K562 (cell line): ENCODE measurements at regions not wholly inside any gene's neighbourhood (a gene's known extent, or its start where the extent isn't known, plus 50 kb on each side); places are given as distances from the start of the nearest gene placed in this dataset.

Source experiments
- ATAC-seq: fragments of 200-7000 bp; cut with Tn5 transposase; 3 replicates; pipeline ENCODE4 v1.9.1; 2020; ENCODE audit warnings: moderate library complexity
- BruUV-seq: library from RNA; stranded (reverse); fragments of 400-500 nt; replicated peaks from 2 replicates; lab custom pipeline; 2021; lab: Mats Ljungman, UMichigan
- CTCF ChIA-PET: fragments of 300-600 bp; formaldehyde crosslinking; extraction: SDS; loops from one replicate; lab custom pipeline; 2021; ENCODE audit warnings: low intra/inter-chr PET ratio; lab: Yijun Ruan, JAX
- POLR2A ChIA-PET: fragments of 300-600, 350-650 bp; sonication (Branson Sonifier 250); formaldehyde crosslinking; extraction: SDS; loops from one replicate; lab custom pipeline; 2021; ENCODE audit warnings: antibody characterized with exemption, inconsistent platforms; lab: Yijun Ruan, JAX
- DNase-seq, 4 experiments: peaks; one replicate each; pipeline versions ENCODE4 v3.0.0 to v3.0.0-alpha.2; 2011 to 2018; ENCODE audit warnings: low spot score in 3 of 4, mixed read lengths in 3 of 4; ENCODE audit errors: extremely low read depth in 1 of 4
- FAIRE-seq: peaks from 2 replicates; lab custom pipeline; 2011; peaks lifted over from hg19 to GRCh38; lab: Jason Lieb, UNC
- H2AFZ ChIP-seq: 2 replicates; pipeline ENCODE4 v1.6.0; 2011; ENCODE audit warnings: low read depth, low read length, control low read depth, inconsistent platforms
- H3K27ac ChIP-seq: fragments of 200-600 bp; 3 replicates; pipeline ENCODE4 v1.8.0; 2011; ENCODE audit warnings: low read depth, mild to moderate bottlenecking, control low read depth, inconsistent platforms, low read length, moderate library complexity, mixed read lengths; ENCODE audit errors: extremely low read depth
- H3K27me3 ChIP-seq, 2 experiments: fragments of 300-600 bp in 1 of 2; 2 replicates in 1 of 2; 3 replicates in 1 of 2; pipeline versions ENCODE4 v1.6.0 to v1.8.0; 2011; ENCODE audit warnings: inconsistent platforms in 2 of 2, low read length in 2 of 2, mild to moderate bottlenecking in 1 of 2, mixed read lengths in 1 of 2, moderate library complexity in 1 of 2; ENCODE audit not compliant: control insufficient read depth in 2 of 2, insufficient read depth in 2 of 2
- H3K36me3 ChIP-seq: fragments of 300-600 bp; 3 replicates; pipeline ENCODE4 v1.8.0; 2011; ENCODE audit warnings: mild to moderate bottlenecking, low read length, inconsistent platforms; ENCODE audit not compliant: control insufficient read depth, insufficient read depth
- H3K4me1 ChIP-seq, 2 experiments: fragments of 200-600 bp in 1 of 2; replicated peaks in 1 of 2; 2 replicates in 1 of 2; 3 replicates in 1 of 2; pipeline versions ENCODE4 v1.5.1 to v1.8.0; 2011; ENCODE audit warnings: inconsistent platforms in 2 of 2, low read length in 2 of 2, mild to moderate bottlenecking in 1 of 2, mixed read lengths in 1 of 2, moderate library complexity in 1 of 2; ENCODE audit not compliant: control insufficient read depth in 2 of 2, insufficient read depth in 2 of 2
- H3K4me2 ChIP-seq: 2 replicates; pipeline ENCODE4 v1.6.1; 2011; ENCODE audit warnings: low read length, control low read depth, inconsistent platforms, mixed read lengths; ENCODE audit not compliant: insufficient read depth
- H3K4me3 ChIP-seq: fragments of 200-600 bp; sonication (generic), shearing (Covaris generic); 2 replicates; pipeline ENCODE4 v1.5.1; 2016; ENCODE audit warnings: control low read depth, inconsistent platforms
- H3K79me2 ChIP-seq: fragments of 200-600 bp; 3 replicates; pipeline ENCODE4 v1.8.0; 2011; ENCODE audit warnings: low read length, inconsistent platforms; ENCODE audit not compliant: control insufficient read depth, insufficient read depth
- H3K9ac ChIP-seq, 2 experiments: 2 replicates each; pipeline versions ENCODE4 v1.6.0 to v1.6.1; 2011; ENCODE audit warnings: low read depth in 2 of 2, low read length in 2 of 2, control low read depth in 1 of 2, inconsistent platforms in 1 of 2, mild to moderate bottlenecking in 1 of 2, mixed read lengths in 1 of 2; ENCODE audit not compliant: insufficient read depth in 1 of 2
- H3K9me1 ChIP-seq: one replicate; pipeline ENCODE4 v1.6.0; 2011; ENCODE audit warnings: inconsistent platforms, mild to moderate bottlenecking, low read length, moderate library complexity; ENCODE audit not compliant: control insufficient read depth, insufficient read depth
- H3K9me3 ChIP-seq: replicated peaks from 2 replicates; pipeline ENCODE4 v1.5.1; 2011; ENCODE audit warnings: low read depth, low read length, inconsistent platforms; ENCODE audit not compliant: control insufficient read depth, insufficient read depth
- H4K20me1 ChIP-seq: replicated peaks from 2 replicates; pipeline ENCODE4 v1.6.1; 2011; ENCODE audit warnings: low read length, inconsistent platforms, mixed read lengths; ENCODE audit not compliant: control insufficient read depth, insufficient read depth
- DPF2 ChIP-seq: fragments of 450-650 bp; IDR thresholded peaks from 2 replicates; pipeline ENCODE4 v1.6.1; 2016
- FOXP1 ChIP-seq: sonication (generic); formaldehyde crosslinking; IDR thresholded peaks from 2 replicates; pipeline ENCODE4 v1.8.0; 2022; ENCODE audit warnings: mild to moderate bottlenecking, missing genetic modification reagents
- ILK ChIP-seq: fragments of 450-650 bp; IDR thresholded peaks from 2 replicates; pipeline ENCODE4 v1.6.1; 2016; ENCODE audit warnings: missing genetic modification characterization, low read depth, mild to moderate bottlenecking, missing compliant biosample characterization, moderate library complexity, borderline replicate concordance
- ZNF174 ChIP-seq: fragments of 250-450 bp; sonication (Bioruptor Pico); IDR thresholded peaks from 2 replicates; pipeline ENCODE4 v1.4.0; 2020; ENCODE audit warnings: mild to moderate bottlenecking
- ZNF316 ChIP-seq: fragments of 450-650 bp; IDR thresholded peaks from 2 replicates; pipeline ENCODE4 v1.6.1; 2016
- ZNF41 ChIP-seq: fragments of 250-450 bp; sonication (Bioruptor Pico); conservative IDR thresholded peaks from 2 replicates; pipeline ENCODE4 v1.4.0; 2020; ENCODE audit warnings: mild to moderate bottlenecking
- in situ Hi-C: fragments of 300-500 bp; cut with MboI; formaldehyde crosslinking; loops from 4 replicates; pipeline ENCODE4 v1.15.0; 2018; ENCODE audit warnings: inconsistent platforms, mixed read lengths
- intact Hi-C: fragments of 100-400 bp; cut with micrococcal nuclease; formaldehyde crosslinking; loops from 2 replicates; pipeline ENCODE4 v1.14.2; 2022
- TF ChIP-seq, protein P1 (sequence below): sonication (generic); formaldehyde crosslinking; IDR thresholded peaks from 2 replicates; pipeline ENCODE4 v1.8.1; 2023; ENCODE audit warnings: mild to moderate bottlenecking, missing genetic modification reagents
- TF ChIP-seq, protein P2 (sequence below): fragments of 200-400 bp; formaldehyde crosslinking; IDR thresholded peaks from 2 replicates; pipeline ENCODE4 v1.6.1; 2017; ENCODE audit warnings: mild to moderate bottlenecking, low read depth, low read length, moderate library complexity
- TF ChIP-seq, protein P3 (sequence below): fragments of 250-450 bp; sonication (Bioruptor Pico); IDR thresholded peaks from 2 replicates; pipeline ENCODE4 v1.8.0; 2021; ENCODE audit warnings: moderate library complexity, mild to moderate bottlenecking, inconsistent platforms

DNA sequence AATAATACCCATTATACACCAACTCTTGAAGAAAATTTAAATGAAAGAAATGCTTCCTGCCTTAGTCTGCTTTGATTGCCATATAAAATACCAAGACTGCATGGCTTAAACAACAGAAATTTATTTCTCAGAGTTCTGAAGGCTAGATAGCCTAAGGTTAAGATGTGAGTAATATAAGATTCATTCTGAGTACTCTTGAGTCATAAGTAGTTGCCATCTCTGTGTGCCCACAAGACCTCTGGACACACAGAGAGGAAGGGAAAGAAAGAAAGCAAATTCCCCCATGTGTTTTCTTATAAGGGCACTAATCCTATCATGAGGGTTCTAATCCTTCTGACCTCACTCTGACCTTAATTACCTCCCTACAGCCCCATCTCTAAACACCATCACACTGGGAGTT, 201.2 kb downstream of the PTN start:
- Histone ChIP-seq H3K79me2 (no peaks in the 10 kb centered on the region), H3K4me3 (no peak overlapping the region), H3K4me2 (no peak overlapping the region), H3K27ac (no peak overlapping the region), H4K20me1 (no peaks in the 10 kb centered on the region), H3K9ac (no peak overlapping the region), H3K9me1 (no peaks in the 10 kb centered on the region), H3K4me1 (no peaks in the 10 kb centered on the region), H3K36me3 (no peaks in the 10 kb centered on the region), H2AFZ (no peak overlapping the region), H3K9me3 (no peaks in the 10 kb centered on the region), H3K27me3 (no peaks in the 10 kb centered on the region)
- intact Hi-C loops = no loop called here
- DNase-seq = no peak
- POLR2A ChIA-PET = no interaction called here
- FAIRE-seq = no peak
- TF ChIP-seq, protein P1, sequence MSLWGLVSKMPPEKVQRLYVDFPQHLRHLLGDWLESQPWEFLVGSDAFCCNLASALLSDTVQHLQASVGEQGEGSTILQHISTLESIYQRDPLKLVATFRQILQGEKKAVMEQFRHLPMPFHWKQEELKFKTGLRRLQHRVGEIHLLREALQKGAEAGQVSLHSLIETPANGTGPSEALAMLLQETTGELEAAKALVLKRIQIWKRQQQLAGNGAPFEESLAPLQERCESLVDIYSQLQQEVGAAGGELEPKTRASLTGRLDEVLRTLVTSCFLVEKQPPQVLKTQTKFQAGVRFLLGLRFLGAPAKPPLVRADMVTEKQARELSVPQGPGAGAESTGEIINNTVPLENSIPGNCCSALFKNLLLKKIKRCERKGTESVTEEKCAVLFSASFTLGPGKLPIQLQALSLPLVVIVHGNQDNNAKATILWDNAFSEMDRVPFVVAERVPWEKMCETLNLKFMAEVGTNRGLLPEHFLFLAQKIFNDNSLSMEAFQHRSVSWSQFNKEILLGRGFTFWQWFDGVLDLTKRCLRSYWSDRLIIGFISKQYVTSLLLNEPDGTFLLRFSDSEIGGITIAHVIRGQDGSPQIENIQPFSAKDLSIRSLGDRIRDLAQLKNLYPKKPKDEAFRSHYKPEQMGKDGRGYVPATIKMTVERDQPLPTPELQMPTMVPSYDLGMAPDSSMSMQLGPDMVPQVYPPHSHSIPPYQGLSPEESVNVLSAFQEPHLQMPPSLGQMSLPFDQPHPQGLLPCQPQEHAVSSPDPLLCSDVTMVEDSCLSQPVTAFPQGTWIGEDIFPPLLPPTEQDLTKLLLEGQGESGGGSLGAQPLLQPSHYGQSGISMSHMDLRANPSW (CRISPR knock-in tag) = no peak
- TF ChIP-seq ZNF174 (no peak), FOXP1 (CRISPR knock-in tag) (no peak), ZNF316 (no peak), DPF2 (no peak), ZNF41 (CRISPR knock-in tag) (no peak), ILK (tag) (no peak)
- TF ChIP-seq, protein P2, sequence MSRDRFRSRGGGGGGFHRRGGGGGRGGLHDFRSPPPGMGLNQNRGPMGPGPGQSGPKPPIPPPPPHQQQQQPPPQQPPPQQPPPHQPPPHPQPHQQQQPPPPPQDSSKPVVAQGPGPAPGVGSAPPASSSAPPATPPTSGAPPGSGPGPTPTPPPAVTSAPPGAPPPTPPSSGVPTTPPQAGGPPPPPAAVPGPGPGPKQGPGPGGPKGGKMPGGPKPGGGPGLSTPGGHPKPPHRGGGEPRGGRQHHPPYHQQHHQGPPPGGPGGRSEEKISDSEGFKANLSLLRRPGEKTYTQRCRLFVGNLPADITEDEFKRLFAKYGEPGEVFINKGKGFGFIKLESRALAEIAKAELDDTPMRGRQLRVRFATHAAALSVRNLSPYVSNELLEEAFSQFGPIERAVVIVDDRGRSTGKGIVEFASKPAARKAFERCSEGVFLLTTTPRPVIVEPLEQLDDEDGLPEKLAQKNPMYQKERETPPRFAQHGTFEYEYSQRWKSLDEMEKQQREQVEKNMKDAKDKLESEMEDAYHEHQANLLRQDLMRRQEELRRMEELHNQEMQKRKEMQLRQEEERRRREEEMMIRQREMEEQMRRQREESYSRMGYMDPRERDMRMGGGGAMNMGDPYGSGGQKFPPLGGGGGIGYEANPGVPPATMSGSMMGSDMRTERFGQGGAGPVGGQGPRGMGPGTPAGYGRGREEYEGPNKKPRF = no peak
- TF ChIP-seq, protein P3, sequence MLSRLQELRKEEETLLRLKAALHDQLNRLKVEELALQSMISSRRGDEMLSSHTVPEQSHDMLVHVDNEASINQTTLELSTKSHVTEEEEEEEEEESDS = no peak
- ATAC-seq = no peak
- CTCF ChIA-PET = no interaction called here
- BruUV-seq = no TSS peak
- in situ Hi-C loops = no loop called here
